Neuron (in vitro differentiated cells): ENCODE measurements at regions not wholly inside any gene's neighbourhood (a gene's known extent, or its start where the extent isn't known, plus 50 kb on each side); places are given as distances from the start of the nearest gene placed in this dataset.

Source experiments
- H2AFZ ChIP-seq: one replicate; pipeline ENCODE4 v1.6.1; 2013; ENCODE audit warnings: low read depth, mild to moderate bottlenecking, inconsistent platforms, low read length, moderate library complexity
- H3K27me3 ChIP-seq: one replicate; pipeline ENCODE4 v1.6.1; 2013; ENCODE audit warnings: low read length; ENCODE audit not compliant: insufficient read depth
- H3K36me3 ChIP-seq: one replicate; pipeline ENCODE4 v1.6.1; 2013; ENCODE audit warnings: low read length; ENCODE audit not compliant: insufficient read depth
- H3K4me1 ChIP-seq: one replicate; pipeline ENCODE4 v1.6.1; 2013; ENCODE audit warnings: low read length; ENCODE audit not compliant: insufficient read depth
- H3K4me3 ChIP-seq: 2 replicates; pipeline ENCODE4 v1.5.1; 2013; ENCODE audit warnings: mild to moderate bottlenecking, low read length, moderate library complexity
- H3K9me3 ChIP-seq: one replicate; pipeline ENCODE4 v1.6.1; 2013; ENCODE audit warnings: low read length

GRCh38 chr9:38194870-38195269, 125.8 kb upstream of the SHB start:
- Histone ChIP-seq H3K4me1 (no peaks in the 10 kb centered on the region), H3K36me3 (no peaks in the 10 kb centered on the region), H3K27me3 (no peaks in the 10 kb centered on the region), H2AFZ (no peak overlapping the region), H3K9me3 (no peaks in the 10 kb centered on the region), H3K4me3 (no peak overlapping the region)

DNA sequence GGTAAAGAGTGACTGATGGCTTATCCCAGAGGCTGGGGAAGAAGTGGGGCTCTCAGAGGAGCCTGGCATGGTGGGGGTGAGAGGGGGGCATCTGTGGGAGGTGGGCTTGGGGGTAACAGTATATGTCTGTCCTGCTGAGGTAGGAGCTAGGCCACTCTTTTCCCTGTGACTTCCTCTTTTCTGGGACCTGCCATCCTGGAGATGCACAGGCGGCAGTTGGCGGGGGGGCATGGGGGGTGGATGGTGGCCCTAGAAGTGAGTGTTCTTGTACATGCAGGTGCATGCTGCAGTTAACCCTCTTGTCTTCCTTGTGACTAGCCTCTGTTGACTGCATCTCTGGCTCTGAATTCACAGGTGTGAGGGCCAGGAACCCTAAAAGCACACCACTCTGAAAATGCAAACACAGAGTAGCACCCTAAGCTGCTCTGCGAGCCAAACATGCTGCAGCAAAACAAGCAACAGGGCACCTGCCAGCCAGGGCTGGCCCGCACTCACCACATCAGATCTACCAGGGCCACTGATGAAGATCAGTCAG, 123.8 kb upstream of the SHB start:
- no peak overlapping the region for H3K4me3 ChIP-seq
- no peaks in the 10 kb centered on the region for H3K36me3 ChIP-seq
- no peaks in the 10 kb centered on the region for H3K9me3 ChIP-seq
- H2AFZ ChIP-seq = no peak overlapping the region
- no peaks in the 10 kb centered on the region for H3K4me1 ChIP-seq
- H3K27me3 ChIP-seq = no peaks in the 10 kb centered on the region

DNA sequence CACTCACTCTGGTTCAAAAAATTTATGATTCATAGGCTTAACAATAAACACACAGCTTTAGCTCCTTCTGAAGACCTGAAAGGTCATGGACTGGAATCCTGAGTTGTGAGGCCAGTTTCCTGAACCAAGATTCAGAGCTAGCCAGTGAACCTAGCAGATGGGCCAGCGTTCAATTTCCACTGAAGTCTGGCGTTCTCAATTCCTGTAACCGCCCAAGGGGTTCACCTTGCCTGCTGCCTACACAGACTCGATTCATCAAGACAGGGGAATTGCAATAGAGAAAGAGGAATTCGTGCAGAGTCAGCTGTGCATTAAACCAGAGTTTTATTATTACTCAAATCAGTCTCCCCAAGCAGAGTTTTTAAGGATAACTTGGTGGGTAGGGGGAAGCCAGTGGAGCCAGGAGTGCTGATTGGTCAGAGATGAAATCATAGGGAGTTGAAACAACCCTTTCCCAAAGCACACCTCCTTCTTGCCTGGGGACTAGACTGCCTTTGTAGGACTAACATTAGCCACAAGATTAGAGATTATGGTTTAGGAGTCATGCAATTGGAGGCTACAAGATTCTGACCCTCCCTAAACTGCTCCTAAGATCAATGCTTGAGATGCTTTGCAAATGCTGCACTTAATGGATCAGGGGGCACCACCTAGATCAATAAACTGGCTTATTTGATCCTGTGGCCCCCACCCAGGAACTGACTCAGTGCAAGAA, 117.5 kb upstream of the SHB start:
- Histone ChIP-seq H2AFZ (no peak overlapping the region), H3K36me3 (no peaks in the 10 kb centered on the region), H3K4me3 (no peak overlapping the region), H3K4me1 (no peaks in the 10 kb centered on the region), H3K9me3 (no peaks in the 10 kb centered on the region), H3K27me3 (no peaks in the 10 kb centered on the region)

- Histone ChIP-seq H3K4me1 (no peaks in the 10 kb centered on the region), H2AFZ (no peak overlapping the region), H3K9me3 (no peaks in the 10 kb centered on the region), H3K36me3 (no peaks in the 10 kb centered on the region), H3K4me3 (no peak overlapping the region), H3K27me3 (no peaks in the 10 kb centered on the region)
Measured at GRCh38 chr9:38185647-38186403, 116.8 kb upstream of the SHB start.

DNA sequence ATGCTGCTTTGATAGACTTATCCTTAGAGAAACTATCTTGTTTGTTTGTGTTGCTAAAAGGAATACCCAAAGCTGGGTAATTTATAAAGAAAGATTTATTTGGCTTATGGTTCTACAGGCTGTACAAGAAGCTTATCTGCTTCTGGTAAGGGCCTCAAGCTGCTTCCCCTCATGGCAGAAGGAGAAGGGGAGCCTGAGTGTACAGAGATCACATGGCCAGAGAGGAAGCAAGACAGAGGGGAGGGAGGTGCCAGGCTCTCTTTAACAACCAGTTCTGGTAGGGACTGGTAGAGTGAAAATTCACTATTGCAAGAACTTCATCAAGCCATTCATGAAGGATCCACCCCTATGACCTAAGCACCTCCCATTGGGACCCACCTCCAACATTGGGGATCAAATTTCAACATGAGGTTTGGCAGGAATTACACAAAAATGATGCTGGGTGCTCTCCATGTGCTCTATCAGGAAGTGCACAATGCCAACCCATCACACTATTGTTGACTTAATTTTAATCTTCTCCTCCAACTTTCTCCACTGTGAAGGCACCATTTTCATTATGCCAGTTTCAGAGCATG, 115.1 kb upstream of the SHB start:
- H2AFZ ChIP-seq = no peak overlapping the region
- H3K9me3 ChIP-seq = no peaks in the 10 kb centered on the region
- no peaks in the 10 kb centered on the region for H3K36me3 ChIP-seq
- H3K27me3 ChIP-seq = no peaks in the 10 kb centered on the region
- H3K4me3 ChIP-seq = no peak overlapping the region
- no peaks in the 10 kb centered on the region for H3K4me1 ChIP-seq

DNA sequence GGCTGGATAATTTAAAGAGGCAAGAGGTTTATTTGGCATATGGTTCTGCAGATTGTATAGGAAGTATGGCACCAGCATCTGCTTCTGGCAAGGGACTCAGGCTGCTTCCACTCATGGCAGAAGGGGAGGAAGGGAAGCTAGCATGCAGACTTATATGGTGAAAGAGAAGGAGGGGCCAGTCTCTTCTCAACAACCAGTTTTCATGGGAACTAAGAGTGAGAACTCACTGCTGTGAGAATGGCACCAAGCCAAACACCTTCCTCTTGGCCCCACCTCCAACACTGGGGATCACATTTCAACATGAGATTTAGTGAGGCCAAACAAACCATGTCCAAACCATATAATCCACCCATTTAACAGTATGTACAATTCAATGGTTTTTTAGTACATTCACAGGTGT, 113.3 kb upstream of the SHB start:
- no peaks in the 10 kb centered on the region for H3K27me3 ChIP-seq
- H2AFZ ChIP-seq = no peak overlapping the region
- no peaks in the 10 kb centered on the region for H3K9me3 ChIP-seq
- H3K4me1 ChIP-seq = no peaks in the 10 kb centered on the region
- no peaks in the 10 kb centered on the region for H3K36me3 ChIP-seq
- no peak overlapping the region for H3K4me3 ChIP-seq

- Histone ChIP-seq H3K9me3 (no peaks in the 10 kb centered on the region), H3K4me3 (no peak overlapping the region), H3K4me1 (no peaks in the 10 kb centered on the region), H3K36me3 (no peaks in the 10 kb centered on the region), H2AFZ (no peak overlapping the region), H3K27me3 (no peaks in the 10 kb centered on the region)
Measured at GRCh38 chr9:38181866-38182265, 112.8 kb upstream of the SHB start.

DNA sequence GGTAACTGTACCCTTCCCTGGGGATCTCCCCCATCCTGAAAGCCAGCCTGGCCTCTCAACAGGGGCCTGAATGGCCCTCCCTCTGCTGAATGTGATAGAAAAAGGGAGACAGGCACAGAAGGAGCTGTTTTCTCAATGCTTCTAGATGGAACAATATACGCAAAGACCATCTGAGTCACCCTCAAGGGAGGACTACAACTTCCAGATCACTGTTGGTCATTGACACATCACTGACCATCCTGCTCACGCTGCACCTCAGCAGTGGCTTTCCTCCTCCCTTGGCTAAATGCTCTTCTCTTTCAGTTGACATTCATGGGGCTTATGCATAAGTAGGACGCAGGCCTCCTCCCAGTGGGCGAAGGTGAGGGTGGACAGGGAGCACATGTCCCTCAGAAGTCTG, 112.2 kb upstream of the SHB start:
- no peaks in the 10 kb centered on the region for H3K36me3 ChIP-seq

DNA sequence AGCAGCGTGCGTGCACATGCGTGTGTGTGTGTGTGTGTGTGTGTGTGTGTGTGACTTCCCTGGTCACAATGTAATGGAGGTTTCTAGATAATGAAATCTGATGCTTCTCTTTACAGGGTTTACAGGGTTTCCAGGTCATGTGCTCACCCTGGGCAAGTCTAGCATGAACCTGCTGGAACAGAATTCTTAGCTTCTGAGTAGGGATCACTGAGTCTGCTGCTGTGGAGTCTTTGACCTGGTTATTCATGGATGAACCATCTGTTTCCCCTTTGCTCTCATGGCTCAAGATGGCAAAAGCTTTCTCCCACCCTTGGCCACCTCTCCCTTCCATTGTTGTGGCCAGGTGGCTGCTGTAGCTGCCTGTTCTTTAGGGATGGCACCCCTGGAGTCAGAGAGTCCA, 111.6 kb upstream of the SHB start:
- Histone ChIP-seq H3K4me1 (no peaks in the 10 kb centered on the region), H3K36me3 (no peaks in the 10 kb centered on the region), H3K4me3 (no peak overlapping the region), H3K27me3 (no peaks in the 10 kb centered on the region), H2AFZ (no peak overlapping the region), H3K9me3 (no peaks in the 10 kb centered on the region)

More for the DNA sequence above, 112.2 kb upstream of the SHB start:
- Histone ChIP-seq H2AFZ (no peak overlapping the region), H3K9me3 (no peaks in the 10 kb centered on the region), H3K27me3 (no peaks in the 10 kb centered on the region), H3K4me3 (no peak overlapping the region), H3K4me1 (no peaks in the 10 kb centered on the region)

- Histone ChIP-seq H3K27me3 (no peaks in the 10 kb centered on the region), H2AFZ (no peak overlapping the region), H3K9me3 (no peaks in the 10 kb centered on the region), H3K4me1 (no peaks in the 10 kb centered on the region), H3K4me3 (no peak overlapping the region), H3K36me3 (no peaks in the 10 kb centered on the region)
Measured at GRCh38 chr9:38179965-38180364, 110.9 kb upstream of the SHB start.

- H3K36me3 ChIP-seq = no peaks in the 10 kb centered on the region
- H3K4me3 ChIP-seq = no peak overlapping the region
- H3K4me1 ChIP-seq = no peaks in the 10 kb centered on the region
- H3K27me3 ChIP-seq = no peaks in the 10 kb centered on the region
- no peak overlapping the region for H2AFZ ChIP-seq
- no peaks in the 10 kb centered on the region for H3K9me3 ChIP-seq
Measured at GRCh38 chr9:38178237-38178636, 109.2 kb upstream of the SHB start.

DNA sequence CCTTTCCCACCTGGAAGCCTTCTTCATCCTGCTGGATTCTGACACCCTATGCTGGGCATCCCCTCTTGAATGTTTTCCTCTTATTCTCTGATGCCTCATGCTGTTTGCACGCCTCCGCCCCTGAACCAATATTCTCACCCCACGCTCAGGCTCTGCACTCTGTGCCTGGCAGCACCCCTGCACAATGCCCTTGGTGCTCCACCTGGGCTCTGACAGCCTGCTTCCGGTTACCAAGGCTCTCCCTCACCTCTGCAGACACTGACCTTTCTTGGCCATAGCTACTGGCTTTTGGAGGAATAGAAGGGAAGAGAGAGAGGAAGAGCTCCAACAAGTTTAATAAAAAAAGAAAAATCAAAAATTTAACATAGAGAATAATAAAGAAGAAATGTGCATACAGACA, 108.7 kb upstream of the SHB start:
- H3K36me3 ChIP-seq = no peaks in the 10 kb centered on the region
- no peaks in the 10 kb centered on the region for H3K9me3 ChIP-seq
- no peak overlapping the region for H3K4me3 ChIP-seq
- H3K27me3 ChIP-seq = no peaks in the 10 kb centered on the region
- no peaks in the 10 kb centered on the region for H3K4me1 ChIP-seq
- no peak overlapping the region for H2AFZ ChIP-seq

DNA sequence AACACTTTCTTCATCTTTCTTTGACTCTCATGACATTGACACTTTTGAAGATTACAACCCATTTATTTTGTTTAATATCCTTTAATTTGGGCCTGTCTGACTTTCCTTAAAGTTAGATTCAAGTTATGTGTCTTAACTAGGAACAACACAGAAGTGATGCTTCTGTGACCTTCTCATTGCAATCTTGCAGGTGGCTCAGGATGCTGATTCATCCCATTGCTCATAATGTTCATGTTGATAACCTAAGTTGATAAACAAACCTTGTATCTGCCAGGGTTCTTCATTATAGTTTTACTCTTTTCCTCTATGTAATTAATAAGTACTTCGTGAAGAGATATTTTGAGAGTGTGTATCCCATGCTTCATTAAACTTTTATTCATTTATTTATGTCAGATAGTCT, 107.2 kb upstream of the SHB start:
- Histone ChIP-seq H3K4me3 (no peak overlapping the region), H3K4me1 (no peaks in the 10 kb centered on the region), H3K27me3 (no peaks in the 10 kb centered on the region), H2AFZ (no peak overlapping the region), H3K9me3 (no peaks in the 10 kb centered on the region), H3K36me3 (no peaks in the 10 kb centered on the region)
